ENCODE measurements at regions not wholly inside any gene's neighbourhood (a gene's known extent, or its start where the extent isn't known, plus 50 kb on each side); places are given as distances from the start of the nearest gene placed in this dataset.

DNA sequence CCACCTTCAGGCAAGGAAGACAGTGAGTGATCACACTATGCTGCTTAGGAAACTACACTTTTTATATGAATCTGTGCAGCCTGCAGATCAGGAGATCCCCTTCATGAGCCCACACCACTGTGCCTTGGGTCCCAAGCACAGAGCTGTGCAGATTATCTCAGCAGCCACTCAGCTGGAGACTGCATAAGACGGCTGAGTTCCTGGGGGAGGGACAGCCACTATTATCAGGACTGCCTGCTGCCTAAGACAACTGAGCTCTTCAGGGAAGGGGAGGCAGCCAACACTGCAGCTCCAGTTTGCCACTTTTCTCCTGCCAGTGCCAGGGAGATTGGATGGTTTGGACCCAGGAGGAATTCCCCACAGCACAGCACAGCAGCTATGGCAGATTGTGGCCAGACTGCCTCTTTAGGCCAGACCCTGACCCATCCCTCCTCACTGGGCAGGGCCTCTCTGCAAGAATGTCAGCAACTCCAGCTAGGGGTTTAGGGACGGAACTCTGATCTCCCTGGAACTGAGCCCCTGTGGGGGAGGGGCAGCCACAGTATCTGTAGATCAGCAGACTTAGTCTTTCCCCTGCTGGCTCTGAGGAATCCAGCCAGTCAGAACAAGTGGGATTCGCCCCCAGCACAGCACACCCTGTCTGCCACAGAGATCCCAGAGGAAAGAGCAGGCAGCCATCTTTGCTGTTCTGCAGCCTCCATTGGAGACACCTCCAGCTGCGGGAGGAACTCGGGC lies 141.3 kb downstream of the KLHL28 start:
- peaks cover 0 to 19% (median 6%) of the 10 kb centered on the region in 9 donors for H3K9me3 Mint-ChIP-seq
- no peak overlapping the region for H3K27ac Mint-ChIP-seq
- no peaks in the 10 kb centered on the region for H3K4me1 Mint-ChIP-seq
- ATAC-seq (no peak), DNase-seq (no peak)
- H3K27me3 Mint-ChIP-seq: peaks cover 12 to 29% (median 25%) of the 10 kb centered on the region in 5 donors
- peaks cover 0 to 6% (median 0%) of the 10 kb centered on the region in 3 donors for H3K36me3 Mint-ChIP-seq
- POLR2A ChIA-PET: no interaction called here
- no peak overlapping the region for H3K4me3 Mint-ChIP-seq

DNA sequence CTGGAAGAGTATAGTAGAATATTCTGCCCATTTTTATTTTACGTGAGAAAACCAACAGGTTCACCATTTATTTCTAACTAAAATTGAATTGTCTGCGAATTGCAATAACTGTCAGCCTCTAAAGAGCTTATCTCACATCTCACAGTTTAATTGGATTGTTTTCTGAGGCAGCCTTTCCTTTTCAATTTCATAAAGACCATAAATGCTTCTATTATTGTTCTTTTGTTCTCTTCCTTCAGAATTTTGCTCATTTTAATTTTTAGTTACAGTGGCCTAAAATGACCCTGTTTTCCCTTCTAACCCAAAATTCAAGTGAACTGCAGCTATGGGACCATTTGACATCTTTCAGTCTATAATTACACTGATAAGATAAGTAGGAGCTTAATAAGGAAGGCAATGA lies 147.6 kb downstream of the KLHL28 start:
- POLR2A ChIA-PET: no interaction called here
- Mint-ChIP-seq H3K4me3 (no peak overlapping the region), H3K4me1 (no peaks in the 10 kb centered on the region), H3K36me3 (no peaks in the 10 kb centered on the region), H3K27ac (no peak overlapping the region), H3K9me3 (no peaks in the 10 kb centered on the region), H3K27me3 (peaks cover 11 to 42% (median 18%) of the 10 kb centered on the region in 5 donors)
- DNase-seq (no peak), ATAC-seq (no peak)

DNA sequence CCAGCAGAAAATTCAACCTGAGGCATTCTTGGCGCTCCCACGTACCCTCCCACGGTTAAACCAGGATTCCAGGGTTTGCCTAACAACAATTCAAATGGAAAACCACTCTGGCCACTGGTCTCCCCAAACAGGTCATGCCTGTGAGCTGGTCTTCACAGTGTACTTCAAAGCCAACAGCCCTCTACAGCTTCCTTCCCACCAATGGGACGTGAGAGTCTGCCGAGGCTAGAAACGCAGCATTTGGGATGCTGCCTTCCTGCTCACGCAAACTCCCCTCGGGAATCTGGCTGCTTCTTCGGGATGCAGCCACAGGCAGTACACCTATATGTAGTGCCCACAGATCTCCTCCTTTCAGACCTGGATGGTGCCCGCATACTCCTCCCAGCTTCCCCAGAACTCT lies 149.1 kb downstream of the KLHL28 start:
- peaks cover 9 to 35% (median 11%) of the 10 kb centered on the region in 5 donors for H3K27me3 Mint-ChIP-seq

DNA sequence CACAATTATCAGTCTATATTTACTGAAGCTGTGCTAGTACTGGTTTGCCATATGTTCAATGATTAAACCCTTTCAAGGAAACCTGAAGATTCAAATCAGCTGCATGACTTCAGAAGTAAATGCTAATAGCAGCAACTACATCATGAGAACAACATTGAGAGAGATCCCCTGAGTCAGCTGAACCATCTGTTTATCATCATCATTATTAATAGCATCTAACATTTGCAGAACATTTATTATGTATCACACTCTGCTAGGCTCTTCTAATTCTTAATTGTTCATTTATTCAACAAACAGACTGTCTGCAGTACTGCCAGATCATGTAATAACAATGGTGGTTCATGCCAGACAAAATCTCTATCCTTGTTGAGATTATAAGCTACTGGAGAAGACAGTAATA lies 157.4 kb downstream of the KLHL28 start:
- POLR2A ChIA-PET: no interaction called here
- no peaks in the 10 kb centered on the region for H3K4me1 Mint-ChIP-seq
- DNase-seq (no peak), ATAC-seq (no peak)
- H3K36me3 Mint-ChIP-seq: no peaks in the 10 kb centered on the region
- H3K27ac Mint-ChIP-seq: no peak overlapping the region
- no peak overlapping the region for H3K4me3 Mint-ChIP-seq
- H3K9me3 Mint-ChIP-seq: peaks cover 0 to 5% (median 0%) of the 10 kb centered on the region in 9 donors
- H3K27me3 Mint-ChIP-seq: peaks cover 8 to 30% (median 10%) of the 10 kb centered on the region in 5 donors

More for the DNA sequence above, 149.1 kb downstream of the KLHL28 start:
- DNase-seq (no peak), ATAC-seq (no peak)
- no peaks in the 10 kb centered on the region for H3K9me3 Mint-ChIP-seq
- POLR2A ChIA-PET: no interaction called here
- no peaks in the 10 kb centered on the region for H3K4me1 Mint-ChIP-seq
- H3K36me3 Mint-ChIP-seq: no peaks in the 10 kb centered on the region
- no peak overlapping the region for H3K4me3 Mint-ChIP-seq
- H3K27ac Mint-ChIP-seq: no peak overlapping the region

DNA sequence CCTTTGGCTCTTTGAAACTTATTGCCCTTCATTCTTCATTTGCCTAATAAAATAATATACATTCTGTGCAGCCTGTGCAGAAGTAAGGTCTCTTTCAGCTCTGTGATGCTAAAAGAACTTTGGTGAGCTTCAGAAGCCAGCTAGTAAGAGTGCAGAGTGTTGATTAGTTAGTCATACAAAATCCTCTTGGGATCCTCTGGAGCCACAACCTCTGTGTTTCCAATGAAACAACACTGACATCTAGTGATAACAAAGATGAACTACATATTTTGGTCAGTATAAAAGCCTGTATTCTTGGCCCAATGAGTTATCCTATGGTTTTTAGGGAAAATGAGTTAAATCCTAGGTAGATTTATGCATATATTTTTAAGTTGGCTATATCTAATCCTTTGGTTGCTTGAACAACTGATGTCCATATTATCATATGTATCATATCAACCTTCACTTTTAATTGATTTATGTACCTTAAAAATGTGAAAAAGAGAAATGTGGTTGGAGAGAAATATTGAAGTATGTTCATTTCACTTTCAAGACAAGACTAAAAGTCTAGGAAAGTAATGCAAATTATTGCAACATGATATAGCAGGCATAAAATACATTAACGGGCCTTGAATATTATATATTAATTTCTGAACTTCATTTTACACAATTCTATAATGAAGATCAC lies 158.4 kb downstream of the KLHL28 start:
- peaks cover 8 to 30% (median 10%) of the 10 kb centered on the region in 5 donors for H3K27me3 Mint-ChIP-seq
- ATAC-seq (no peak), DNase-seq (peak in 1 of 10 donors; percentile 5)
- POLR2A ChIA-PET: no interaction called here
- H3K36me3 Mint-ChIP-seq: no peaks in the 10 kb centered on the region
- peaks cover 0 to 5% (median 0%) of the 10 kb centered on the region in 9 donors for H3K9me3 Mint-ChIP-seq
- H3K4me1 Mint-ChIP-seq: no peaks in the 10 kb centered on the region
- no peak overlapping the region for H3K4me3 Mint-ChIP-seq
- H3K27ac Mint-ChIP-seq: no peak overlapping the region

DNA sequence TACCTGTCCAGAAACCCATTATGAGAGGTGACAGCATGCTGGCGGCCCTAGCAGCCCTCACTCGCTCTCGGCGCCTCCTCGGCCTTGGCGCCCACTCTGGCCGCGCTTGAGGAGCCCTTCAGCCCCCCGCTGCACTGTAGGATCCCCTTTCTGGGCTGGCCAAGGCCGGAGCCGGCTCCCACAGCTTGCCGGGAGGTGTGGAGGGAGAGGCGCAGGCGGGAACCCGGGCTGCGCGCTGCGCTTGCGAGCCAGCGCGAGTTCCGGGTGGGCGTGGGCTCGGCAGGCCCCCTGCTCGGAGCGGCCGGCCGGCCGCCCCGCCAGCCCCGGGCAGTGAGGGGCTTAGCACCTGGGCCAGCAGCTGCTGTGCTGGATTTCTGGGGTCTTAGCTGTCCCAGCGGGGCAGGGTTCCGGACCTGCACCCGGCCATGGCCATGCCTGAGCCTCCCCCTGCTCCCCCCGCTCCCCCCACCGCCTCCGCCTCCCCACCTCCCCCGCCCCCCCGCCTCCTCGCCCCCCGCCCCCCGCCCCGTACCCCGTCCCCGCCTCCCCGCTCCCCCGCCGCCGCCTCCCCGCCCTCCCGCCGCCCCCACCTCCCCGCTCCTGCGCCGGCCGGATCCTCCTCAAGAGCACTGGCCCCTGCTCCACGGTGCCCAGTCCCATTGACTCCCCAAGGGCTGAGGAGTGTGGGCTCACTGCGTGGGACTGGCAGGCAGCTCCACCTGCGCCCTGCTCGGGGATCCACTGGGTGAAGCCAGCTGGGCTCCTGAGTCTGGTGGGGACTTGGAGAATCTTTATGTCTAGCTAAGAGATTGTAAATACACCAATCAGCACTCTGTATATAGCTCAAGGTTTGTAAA lies 163.1 kb downstream of the KLHL28 start:
- no peak overlapping the region for H3K27ac Mint-ChIP-seq
- H3K27me3 Mint-ChIP-seq: peaks cover 0 to 14% (median 7%) of the 10 kb centered on the region in 5 donors
- no peaks in the 10 kb centered on the region for H3K4me1 Mint-ChIP-seq
- POLR2A ChIA-PET: interaction anchor here (0.6 kb wide), 1 partner anchor 294 kb away, joined by 4 read pairs; no protein-coding TSS in a partner anchor
- H3K9me3 Mint-ChIP-seq: peaks cover 0 to 5% (median 0%) of the 10 kb centered on the region in 9 donors
- H3K4me3 Mint-ChIP-seq: no peak overlapping the region
- ATAC-seq (no peak), DNase-seq (peak in 1 of 10 donors; percentile 4)
- H3K36me3 Mint-ChIP-seq: no peaks in the 10 kb centered on the region

DNA sequence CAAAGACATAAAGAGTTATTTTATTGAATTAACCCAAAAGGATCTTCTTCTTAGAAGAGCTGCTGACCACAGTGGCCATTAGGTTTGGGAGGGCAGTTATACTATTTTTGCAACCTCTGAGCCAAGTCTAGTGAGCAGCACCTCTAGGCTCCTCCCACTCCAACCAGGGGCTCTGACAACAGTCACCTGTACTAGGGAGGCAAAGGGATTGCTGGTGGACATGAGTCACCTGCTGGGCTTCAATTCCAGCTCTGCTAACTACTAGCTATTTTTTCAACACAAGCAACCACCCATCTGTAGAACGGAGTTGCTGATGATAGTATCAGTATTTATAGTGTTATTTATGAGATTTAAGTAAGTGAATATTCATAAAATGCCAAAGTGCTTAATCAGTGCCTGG lies 166.0 kb downstream of the KLHL28 start:
- POLR2A ChIA-PET: no interaction called here
- ATAC-seq: no peak
- H3K27ac Mint-ChIP-seq: no peak overlapping the region

DNA sequence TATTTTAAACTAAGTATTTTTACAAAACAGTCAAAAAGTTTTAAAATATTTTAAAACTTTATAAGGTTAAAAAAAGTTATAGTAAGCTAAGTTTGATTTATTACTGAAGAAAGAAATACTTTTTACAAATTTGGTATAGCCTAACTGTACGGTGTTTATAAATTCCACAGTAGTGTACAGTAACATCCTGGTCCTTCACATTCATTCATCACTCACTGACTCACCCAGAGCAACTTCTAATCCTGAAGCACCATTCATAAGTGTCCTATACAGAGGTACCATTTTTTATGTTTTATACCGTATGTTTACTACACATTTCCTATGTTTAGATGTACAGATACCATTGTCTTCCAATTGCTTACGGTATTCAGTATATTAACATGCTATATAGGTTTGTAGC lies 170.0 kb downstream of the KLHL28 start:
- POLR2A ChIA-PET: no interaction called here
- no peaks in the 10 kb centered on the region for H3K4me1 Mint-ChIP-seq
- H3K27ac Mint-ChIP-seq: no peak overlapping the region
- ATAC-seq (no peak), DNase-seq (no peak)
- H3K36me3 Mint-ChIP-seq: no peaks in the 10 kb centered on the region
- no peak overlapping the region for H3K4me3 Mint-ChIP-seq
- H3K9me3 Mint-ChIP-seq: no peaks in the 10 kb centered on the region
- peaks cover 14 to 27% (median 16%) of the 10 kb centered on the region in 5 donors for H3K27me3 Mint-ChIP-seq

More for the DNA sequence above, 166.0 kb downstream of the KLHL28 start:
- DNase-seq: no peak
- H3K9me3 Mint-ChIP-seq: peaks cover 0 to 5% (median 0%) of the 10 kb centered on the region in 9 donors
- H3K36me3 Mint-ChIP-seq: no peaks in the 10 kb centered on the region
- no peaks in the 10 kb centered on the region for H3K4me1 Mint-ChIP-seq
- H3K4me3 Mint-ChIP-seq: no peak overlapping the region
- H3K27me3 Mint-ChIP-seq: peaks cover 7 to 23% (median 17%) of the 10 kb centered on the region in 5 donors

DNA sequence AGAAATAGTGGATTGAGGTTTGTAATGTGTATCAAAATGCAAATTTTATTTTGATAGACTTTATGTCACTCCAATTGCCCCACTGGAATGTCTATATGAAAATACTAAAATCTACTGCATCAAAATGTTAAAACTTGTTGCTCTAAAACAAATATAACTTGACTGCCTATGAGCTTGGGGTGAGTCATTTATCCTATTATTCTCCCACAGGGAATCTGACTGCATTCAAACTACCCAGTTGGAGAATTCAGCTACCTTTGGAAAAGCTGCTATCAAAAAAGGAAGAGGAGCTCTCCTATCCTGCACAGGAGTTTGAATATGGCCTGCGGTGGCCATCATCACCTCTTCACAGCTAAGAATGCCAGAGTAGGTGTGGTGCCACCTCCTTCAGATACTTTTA lies 173.1 kb downstream of the KLHL28 start:
- H3K9me3 Mint-ChIP-seq: no peaks in the 10 kb centered on the region
- peaks cover 15 to 33% (median 18%) of the 10 kb centered on the region in 5 donors for H3K27me3 Mint-ChIP-seq
- no peak overlapping the region for H3K4me3 Mint-ChIP-seq
- ATAC-seq: no peak
- no peak for DNase-seq
- H3K27ac Mint-ChIP-seq: no peak overlapping the region
- POLR2A ChIA-PET: no interaction called here
- H3K36me3 Mint-ChIP-seq: no peaks in the 10 kb centered on the region
- H3K4me1 Mint-ChIP-seq: no peaks in the 10 kb centered on the region

DNA sequence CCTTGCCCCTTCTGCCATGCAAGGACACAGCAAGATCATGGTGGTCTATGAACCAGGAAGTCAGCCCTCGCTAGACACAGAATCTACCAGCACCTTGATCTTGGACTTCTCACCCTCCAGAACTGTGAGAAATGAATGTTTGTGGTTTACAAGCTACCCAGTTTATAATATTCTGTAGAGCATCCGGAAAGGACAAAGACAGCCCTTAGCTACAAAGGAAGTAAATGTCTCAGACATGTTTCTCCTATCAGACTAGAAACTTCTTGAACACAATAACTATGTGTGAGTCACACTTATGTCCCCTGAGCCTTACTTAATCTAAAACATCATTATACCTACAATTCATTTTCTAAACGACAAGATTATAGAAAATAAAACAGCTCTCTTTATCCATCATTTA lies 176.7 kb downstream of the KLHL28 start:
- Mint-ChIP-seq H3K27ac (no peak overlapping the region), H3K27me3 (peaks cover 7 to 33% (median 13%) of the 10 kb centered on the region in 5 donors), H3K36me3 (no peaks in the 10 kb centered on the region), H3K4me1 (no peaks in the 10 kb centered on the region), H3K9me3 (no peaks in the 10 kb centered on the region), H3K4me3 (no peak overlapping the region)
- POLR2A ChIA-PET: no interaction called here
- DNase-seq: no peak
- ATAC-seq: no peak

DNA sequence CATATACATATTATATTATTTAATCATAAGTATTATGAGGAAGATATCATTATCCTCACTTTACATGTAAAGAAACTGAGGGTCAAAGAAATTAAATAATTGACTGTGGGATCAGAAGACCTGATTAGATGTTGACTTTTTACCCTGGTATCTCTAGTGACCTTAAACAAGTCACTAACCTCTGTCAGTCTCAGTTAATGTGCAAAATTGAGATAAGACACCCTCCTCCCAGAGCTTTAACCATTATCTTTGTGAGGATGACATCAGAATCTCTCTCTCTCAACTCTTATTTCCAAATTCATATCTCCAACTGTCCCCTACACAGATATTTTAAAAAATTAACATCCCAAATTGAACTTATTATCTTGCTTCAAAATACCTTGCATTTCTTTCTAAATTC lies 177.8 kb downstream of the KLHL28 start:
- Mint-ChIP-seq H3K27ac (no peak overlapping the region), H3K4me1 (no peaks in the 10 kb centered on the region), H3K27me3 (peaks cover 7 to 29% (median 10%) of the 10 kb centered on the region in 5 donors), H3K36me3 (no peaks in the 10 kb centered on the region), H3K4me3 (no peak overlapping the region), H3K9me3 (no peaks in the 10 kb centered on the region)
- ATAC-seq (no peak), DNase-seq (no peak)
- POLR2A ChIA-PET: no interaction called here

DNA sequence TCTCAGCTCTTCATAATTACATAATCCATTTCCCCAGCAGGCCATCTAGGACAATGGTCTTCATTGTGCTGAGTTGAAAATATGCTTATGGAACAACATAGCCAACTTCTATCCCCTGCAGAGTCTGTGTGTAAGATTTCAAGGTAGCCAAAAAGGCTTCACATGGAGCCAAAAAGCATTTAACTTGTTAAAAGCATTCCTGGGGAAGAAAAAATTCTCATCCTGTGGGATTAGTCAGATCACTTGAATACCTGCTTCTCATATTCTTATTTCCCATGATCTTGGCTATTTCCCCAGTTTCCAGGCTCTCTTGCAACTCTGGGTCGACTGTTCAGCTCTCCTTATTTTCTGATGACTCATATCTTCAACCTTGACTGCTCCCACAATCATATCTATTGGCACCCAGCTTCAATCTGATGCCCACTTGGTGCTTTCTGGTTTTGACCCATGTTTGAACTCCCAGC lies 178.9 kb downstream of the KLHL28 start:
- no peak for ATAC-seq
- POLR2A ChIA-PET: no interaction called here
- H3K4me1 Mint-ChIP-seq: no peaks in the 10 kb centered on the region
- no peak overlapping the region for H3K4me3 Mint-ChIP-seq
- no peaks in the 10 kb centered on the region for H3K36me3 Mint-ChIP-seq
- H3K27ac Mint-ChIP-seq: no peak overlapping the region
- DNase-seq: no peak
- H3K27me3 Mint-ChIP-seq: peaks cover 7 to 28% (median 9%) of the 10 kb centered on the region in 5 donors
- H3K9me3 Mint-ChIP-seq: no peaks in the 10 kb centered on the region

DNA sequence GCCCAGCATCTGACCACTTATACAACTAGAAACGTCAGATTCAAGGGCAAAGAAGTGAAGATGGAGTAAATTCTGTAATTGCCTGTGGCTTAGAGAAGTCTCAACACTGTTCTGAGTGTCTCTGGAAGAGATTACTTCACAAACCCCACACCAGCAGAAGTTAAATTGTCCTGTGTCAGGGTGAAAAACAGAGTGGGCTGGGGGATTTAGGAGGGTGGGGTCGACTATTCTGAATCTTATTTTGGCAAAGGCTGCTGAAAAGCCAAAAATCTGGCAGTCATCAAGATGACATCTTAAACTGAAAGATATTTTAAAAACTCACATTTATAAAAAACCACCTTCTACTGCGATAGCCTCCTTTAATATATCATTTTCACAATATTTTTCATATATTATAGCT lies 180.8 kb downstream of the KLHL28 start:
- no peak overlapping the region for H3K27ac Mint-ChIP-seq
- no peaks in the 10 kb centered on the region for H3K36me3 Mint-ChIP-seq
- no peaks in the 10 kb centered on the region for H3K4me1 Mint-ChIP-seq
- POLR2A ChIA-PET: no interaction called here
- no peak overlapping the region for H3K4me3 Mint-ChIP-seq
- peaks cover 2 to 19% (median 8%) of the 10 kb centered on the region in 5 donors for H3K27me3 Mint-ChIP-seq
- no peak for ATAC-seq
- H3K9me3 Mint-ChIP-seq: no peaks in the 10 kb centered on the region
- no peak for DNase-seq
